ENCODE measurements at regions not wholly inside any gene's neighbourhood (a gene's known extent, or its start where the extent isn't known, plus 50 kb on each side); places are given as distances from the start of the nearest gene placed in this dataset.
A peak's percentile ranks its signal among the peaks of the same experiment; 100 is the strongest.
"Not testable (repeated sequence)": the region's sequence is repeated elsewhere in the genome, so short reads cannot be mapped to it uniquely, and the experiment has no call there.

GRCh38 chr4:132169660-132170059 is 979.4 kb upstream of the PCDH10 start:
- no peak overlapping the region for H3K4me3 Mint-ChIP-seq
- no peaks in the 10 kb centered on the region for H3K27me3 Mint-ChIP-seq
- DNase-seq, result no peak

GRCh38 chr4:132180020-132180427 is 969.1 kb upstream of the PCDH10 start:
- DNase-seq (no peak), ATAC-seq (no peak)
- Mint-ChIP-seq H3K27me3 (no peaks in the 10 kb centered on the region), H3K4me1 (no peaks in the 10 kb centered on the region), H3K9me3 (no peaks in the 10 kb centered on the region), H3K27ac (no peak overlapping the region), H3K4me3 (no peak overlapping the region)

More at GRCh38 chr4:132169660-132170059, 979.4 kb upstream of the PCDH10 start:
- no peak for ATAC-seq
- H3K4me1 Mint-ChIP-seq, result no peaks in the 10 kb centered on the region
- no peak overlapping the region for H3K27ac Mint-ChIP-seq
- H3K9me3 Mint-ChIP-seq, result peaks cover 7 to 17% of the 10 kb centered on the region in 2 donors

GRCh38 chr4:132195176-132195575 is 953.9 kb upstream of the PCDH10 start:
- ATAC-seq (no peak), DNase-seq (no peak)
- H3K9me3 Mint-ChIP-seq, result no peaks in the 10 kb centered on the region
- no peak overlapping the region for H3K27ac Mint-ChIP-seq
- no peak overlapping the region for H3K4me3 Mint-ChIP-seq
- no peaks in the 10 kb centered on the region for H3K27me3 Mint-ChIP-seq
- no peaks in the 10 kb centered on the region for H3K4me1 Mint-ChIP-seq

GRCh38 chr4:132203618-132204017 is 945.5 kb upstream of the PCDH10 start:
- H3K4me1 Mint-ChIP-seq, result no peaks in the 10 kb centered on the region
- no peaks in the 10 kb centered on the region for H3K27me3 Mint-ChIP-seq
- ATAC-seq (no peak), DNase-seq (no peak)
- H3K4me3 Mint-ChIP-seq, result no peak overlapping the region
- no peaks in the 10 kb centered on the region for H3K9me3 Mint-ChIP-seq
- H3K27ac Mint-ChIP-seq, result no peak overlapping the region

GRCh38 chr4:132214519-132214918 is 934.6 kb upstream of the PCDH10 start:
- Mint-ChIP-seq H3K4me3 (no peak overlapping the region), H3K9me3 (no peaks in the 10 kb centered on the region), H3K4me1 (no peaks in the 10 kb centered on the region), H3K27me3 (no peaks in the 10 kb centered on the region), H3K27ac (no peak overlapping the region)
- DNase-seq (no peak), ATAC-seq (no peak)

- Mint-ChIP-seq H3K27ac (no peak overlapping the region), H3K9me3 (no peaks in the 10 kb centered on the region), H3K4me3 (no peak overlapping the region), H3K4me1 (no peaks in the 10 kb centered on the region), H3K27me3 (no peaks in the 10 kb centered on the region)
- DNase-seq, result no peak
- ATAC-seq, result no peak
Observed at GRCh38 chr4:132218406-132218805, 930.7 kb upstream of the PCDH10 start.

GRCh38 chr4:132227151-132227856 is 921.8 kb upstream of the PCDH10 start:
- H3K27me3 Mint-ChIP-seq, result no peaks in the 10 kb centered on the region
- ATAC-seq (peak; percentile 20), DNase-seq (no peak)
- H3K9me3 Mint-ChIP-seq, result peaks cover 6 to 15% of the 10 kb centered on the region in 2 donors
- H3K4me1 Mint-ChIP-seq, result no peaks in the 10 kb centered on the region
- no peak overlapping the region for H3K27ac Mint-ChIP-seq
- H3K4me3 Mint-ChIP-seq, result no peak overlapping the region

- not testable (repeated sequence) for H3K4me1 Mint-ChIP-seq, H3K4me3 Mint-ChIP-seq, H3K27me3 Mint-ChIP-seq, H3K27ac Mint-ChIP-seq
- H3K9me3 Mint-ChIP-seq, result peaks cover 6 to 15% of the 10 kb centered on the region in 2 donors
- ATAC-seq (peak; percentile 26), DNase-seq (peak; percentile 4 to 13)
Observed at GRCh38 chr4:132227857-132228165, 921.3 kb upstream of the PCDH10 start.

- peaks cover 6 to 21% of the 10 kb centered on the region in 2 donors for H3K9me3 Mint-ChIP-seq
- ATAC-seq (no peak), DNase-seq (no peak)
- no peaks in the 10 kb centered on the region for H3K4me1 Mint-ChIP-seq
- no peak overlapping the region for H3K27ac Mint-ChIP-seq
- no peak overlapping the region for H3K4me3 Mint-ChIP-seq
- no peaks in the 10 kb centered on the region for H3K27me3 Mint-ChIP-seq
Observed at GRCh38 chr4:132228676-132229075, 920.4 kb upstream of the PCDH10 start.

- Mint-ChIP-seq H3K9me3 (peaks cover 6 to 26% of the 10 kb centered on the region in 2 donors), H3K4me3 (no peak overlapping the region), H3K27me3 (no peaks in the 10 kb centered on the region), H3K4me1 (no peaks in the 10 kb centered on the region), H3K27ac (no peak overlapping the region)
- DNase-seq, result no peak
- no peak for ATAC-seq
Observed at GRCh38 chr4:132230025-132230424, 919.1 kb upstream of the PCDH10 start.

GRCh38 chr4:132238697-132239096 is 910.4 kb upstream of the PCDH10 start:
- H3K27me3 Mint-ChIP-seq, result no peaks in the 10 kb centered on the region
- H3K4me1 Mint-ChIP-seq, result no peaks in the 10 kb centered on the region
- DNase-seq (no peak), ATAC-seq (no peak)
- no peak overlapping the region for H3K4me3 Mint-ChIP-seq
- no peak overlapping the region for H3K27ac Mint-ChIP-seq
- H3K9me3 Mint-ChIP-seq, result peaks cover 5% of the 10 kb centered on the region in 2 donors

- ATAC-seq (no peak), DNase-seq (no peak)
- Mint-ChIP-seq H3K9me3 (peaks cover 0 to 5% of the 10 kb centered on the region in 2 donors), H3K4me3 (no peak overlapping the region), H3K27ac (no peak overlapping the region), H3K4me1 (no peaks in the 10 kb centered on the region), H3K27me3 (no peaks in the 10 kb centered on the region)
Observed at GRCh38 chr4:132240081-132240480, 909.0 kb upstream of the PCDH10 start.

- H3K9me3 Mint-ChIP-seq, result no peaks in the 10 kb centered on the region
- ATAC-seq (no peak), DNase-seq (no peak)
- H3K4me1 Mint-ChIP-seq, result no peaks in the 10 kb centered on the region
- no peak overlapping the region for H3K27ac Mint-ChIP-seq
- H3K27me3 Mint-ChIP-seq, result no peaks in the 10 kb centered on the region
- no peak overlapping the region for H3K4me3 Mint-ChIP-seq
Observed at GRCh38 chr4:132245319-132245718, 903.8 kb upstream of the PCDH10 start.

- no peak overlapping the region for H3K27ac Mint-ChIP-seq
- no peak overlapping the region for H3K4me3 Mint-ChIP-seq
- ATAC-seq, result no peak
- no peaks in the 10 kb centered on the region for H3K4me1 Mint-ChIP-seq
- no peaks in the 10 kb centered on the region for H3K9me3 Mint-ChIP-seq
- no peak for DNase-seq
- no peaks in the 10 kb centered on the region for H3K27me3 Mint-ChIP-seq
Observed at GRCh38 chr4:132264176-132264575, 884.9 kb upstream of the PCDH10 start.

- Mint-ChIP-seq H3K27ac (no peak overlapping the region), H3K9me3 (no peaks in the 10 kb centered on the region), H3K4me3 (no peak overlapping the region), H3K4me1 (no peaks in the 10 kb centered on the region), H3K27me3 (no peaks in the 10 kb centered on the region)
- DNase-seq, result no peak
- ATAC-seq, result no peak
Observed at GRCh38 chr4:132266374-132266773, 882.7 kb upstream of the PCDH10 start.

- Mint-ChIP-seq H3K4me1 (no peaks in the 10 kb centered on the region), H3K27me3 (no peaks in the 10 kb centered on the region), H3K4me3 (no peak overlapping the region), H3K27ac (no peak overlapping the region), H3K9me3 (no peaks in the 10 kb centered on the region)
- no peak for DNase-seq
- ATAC-seq, result no peak
Observed at GRCh38 chr4:132267321-132267720, 881.8 kb upstream of the PCDH10 start.

- Mint-ChIP-seq H3K4me3 (no peak overlapping the region), H3K27ac (no peak overlapping the region), H3K9me3 (no peaks in the 10 kb centered on the region), H3K27me3 (no peaks in the 10 kb centered on the region), H3K4me1 (no peaks in the 10 kb centered on the region)
- no peak for DNase-seq
- no peak for ATAC-seq
Observed at GRCh38 chr4:132269303-132269990, 879.6 kb upstream of the PCDH10 start.
